ENCODE measurements at regions not wholly inside any gene's neighbourhood (a gene's known extent, or its start where the extent isn't known, plus 50 kb on each side); places are given as distances from the start of the nearest gene placed in this dataset.
A peak's percentile ranks its signal among the peaks of the same experiment; 100 is the strongest.

GRCh38 chr4:128364565-128364964 is 77.0 kb upstream of the PGRMC2 start:
- in situ Hi-C loops (cut with MboI; ENCODE audit: low sequenced_read_pairs in 4 of 4) = no loop called here
- ATAC-seq = no peak
- H3K4me1 ChIP-seq = no peaks in the 10 kb centered on the region

GRCh38 chr4:128363966-128364365 is 76.4 kb upstream of the PGRMC2 start:
- H3K27ac ChIP-seq = no peak overlapping the region
- H3K9me3 ChIP-seq = no peaks in the 10 kb centered on the region
- no peaks in the 10 kb centered on the region for H3K27me3 ChIP-seq
- H3K4me1 ChIP-seq = peaks cover 2 to 5% of the 10 kb centered on the region in 2 donors
- TF ChIP-seq POLR2A (IDR thresholded peaks at IDR 0.05) (no peak), CTCF (IDR thresholded peaks at IDR 0.05 in 4 of 5, conservative IDR thresholded peaks at IDR 0.05 in 1 of 5) (no peak)
- DNase-seq (no peak), ATAC-seq (no peak)
- intact Hi-C loops (cut with DNase I; ENCODE audit: low total_unique reads) (no loop called here), in situ Hi-C loops (cut with MboI; ENCODE audit: low sequenced_read_pairs in 4 of 4) (no loop called here)
- no peaks in the 10 kb centered on the region for H3K36me3 ChIP-seq
- no peak overlapping the region for H3K4me3 ChIP-seq

More at GRCh38 chr4:128364565-128364964, 77.0 kb upstream of the PGRMC2 start:
- DNase-seq = no peak
- TF ChIP-seq POLR2A (IDR thresholded peaks at IDR 0.05) (no peak), CTCF (IDR thresholded peaks at IDR 0.05 in 4 of 5, conservative IDR thresholded peaks at IDR 0.05 in 1 of 5) (no peak)
- H3K36me3 ChIP-seq = no peaks in the 10 kb centered on the region
- intact Hi-C loops (cut with DNase I; ENCODE audit: low total_unique reads) = no loop called here
- no peaks in the 10 kb centered on the region for H3K9me3 ChIP-seq
- no peak overlapping the region for H3K4me3 ChIP-seq
- H3K27me3 ChIP-seq = no peaks in the 10 kb centered on the region
- no peak overlapping the region for H3K27ac ChIP-seq

- in situ Hi-C loops (cut with MboI; ENCODE audit: low sequenced_read_pairs in 4 of 4) = no loop called here
- DNase-seq = no peak
- no peak for ATAC-seq
- H3K36me3 ChIP-seq = no peaks in the 10 kb centered on the region
- peaks cover 13 to 17% of the 10 kb centered on the region in 2 donors for H3K4me1 ChIP-seq
- H3K9me3 ChIP-seq = no peaks in the 10 kb centered on the region
- H3K27ac ChIP-seq = no peak overlapping the region
- intact Hi-C loops (cut with DNase I; ENCODE audit: low total_unique reads) = no loop called here
- TF ChIP-seq CTCF (IDR thresholded peaks at IDR 0.05 in 4 of 5, conservative IDR thresholded peaks at IDR 0.05 in 1 of 5) = no peak
- no peak for TF ChIP-seq POLR2A (IDR thresholded peaks at IDR 0.05)
- H3K4me3 ChIP-seq = no peak overlapping the region
- no peaks in the 10 kb centered on the region for H3K27me3 ChIP-seq
Measured at GRCh38 chr4:128362760-128363159, 75.1 kb upstream of the PGRMC2 start.

- no peaks in the 10 kb centered on the region for H3K27me3 ChIP-seq
- no peaks in the 10 kb centered on the region for H3K9me3 ChIP-seq
- H3K27ac ChIP-seq = peak overlapping the region; percentile 65 to 83 (median 78)
- no peaks in the 10 kb centered on the region for H3K36me3 ChIP-seq
- no peak overlapping the region for H3K4me3 ChIP-seq
- in situ Hi-C loops (cut with MboI; ENCODE audit: low sequenced_read_pairs in 4 of 4) (no loop called here), intact Hi-C loops (cut with DNase I; ENCODE audit: low total_unique reads) (loop anchor here (5.0 kb wide), 1 partner anchor 72 kb away; the partner anchor contains the start of gene PGRMC2)
- DNase-seq = no peak
- peaks cover 20 to 22% of the 10 kb centered on the region in 2 donors for H3K4me1 ChIP-seq
- ATAC-seq = no peak
- no peak for TF ChIP-seq POLR2A (IDR thresholded peaks at IDR 0.05)
- no peak for TF ChIP-seq CTCF (IDR thresholded peaks at IDR 0.05 in 4 of 5, conservative IDR thresholded peaks at IDR 0.05 in 1 of 5)
Measured at GRCh38 chr4:128359422-128359821, 71.8 kb upstream of the PGRMC2 start.

GRCh38 chr4:128358913-128359279 is 71.3 kb upstream of the PGRMC2 start:
- Histone ChIP-seq H3K36me3 (no peaks in the 10 kb centered on the region), H3K9me3 (no peaks in the 10 kb centered on the region), H3K27ac (peak overlapping the region; percentile 65 to 83 (median 78)), H3K4me1 (peaks cover 20 to 22% of the 10 kb centered on the region in 2 donors), H3K27me3 (no peaks in the 10 kb centered on the region), H3K4me3 (peak overlapping the region in 2 of 4 donors; percentile 7 to 19)
- DNase-seq (no peak), ATAC-seq (no peak)
- in situ Hi-C loops (cut with MboI; ENCODE audit: low sequenced_read_pairs in 4 of 4) = no loop called here
- intact Hi-C loops (cut with DNase I; ENCODE audit: low total_unique reads) = loop anchor here (5.0 kb wide), 1 partner anchor 72 kb away; the partner anchor contains the start of gene PGRMC2
- no peak for TF ChIP-seq POLR2A (IDR thresholded peaks at IDR 0.05)
- no peak for TF ChIP-seq CTCF (IDR thresholded peaks at IDR 0.05 in 4 of 5, conservative IDR thresholded peaks at IDR 0.05 in 1 of 5)

Data from gastrocnemius medialis (tissue), 4 donors.